ENCODE measurements at regions not wholly inside any gene's neighbourhood (a gene's known extent, or its start where the extent isn't known, plus 50 kb on each side); places are given as distances from the start of the nearest gene placed in this dataset.

DNA sequence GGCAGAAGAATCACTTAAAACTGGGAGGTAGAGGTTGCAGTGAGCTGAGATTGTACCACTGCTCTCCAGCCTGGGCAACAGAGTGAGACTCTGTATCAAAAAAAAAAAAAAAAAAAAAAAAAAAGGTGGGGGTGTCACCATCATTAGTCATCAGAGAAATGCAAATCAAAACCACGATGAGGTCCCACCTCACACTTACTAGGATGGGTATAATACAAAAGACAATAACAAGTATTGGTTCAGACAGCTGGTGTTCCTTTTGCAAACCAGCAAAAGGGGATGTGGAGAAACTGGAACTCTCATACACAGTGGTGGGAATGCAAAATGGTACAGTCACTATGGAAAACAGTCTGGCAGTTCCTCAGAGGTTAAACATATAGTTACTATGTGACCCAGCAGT lies 78.7 kb upstream of the TSC22D2 start:
- intact Hi-C loops (cut with DNase I) = no loop called here
- WGBS = 95% methylated on average over 1 of the region's 1 CpG
- DNase-seq (ENCODE audit: low spot score) = no peak
- Histone ChIP-seq H3K27ac (no peak overlapping the region), H3K4me1 (replicated peaks) (no peaks in the 10 kb centered on the region), H3K4me3 (no peak overlapping the region), H3K36me3 (no peaks in the 10 kb centered on the region), H3K9me3 (no peaks in the 10 kb centered on the region), H3K27me3 (replicated peaks; ENCODE audit: insufficient read depth) (no peaks in the 10 kb centered on the region)
- TF ChIP-seq, protein P1, sequence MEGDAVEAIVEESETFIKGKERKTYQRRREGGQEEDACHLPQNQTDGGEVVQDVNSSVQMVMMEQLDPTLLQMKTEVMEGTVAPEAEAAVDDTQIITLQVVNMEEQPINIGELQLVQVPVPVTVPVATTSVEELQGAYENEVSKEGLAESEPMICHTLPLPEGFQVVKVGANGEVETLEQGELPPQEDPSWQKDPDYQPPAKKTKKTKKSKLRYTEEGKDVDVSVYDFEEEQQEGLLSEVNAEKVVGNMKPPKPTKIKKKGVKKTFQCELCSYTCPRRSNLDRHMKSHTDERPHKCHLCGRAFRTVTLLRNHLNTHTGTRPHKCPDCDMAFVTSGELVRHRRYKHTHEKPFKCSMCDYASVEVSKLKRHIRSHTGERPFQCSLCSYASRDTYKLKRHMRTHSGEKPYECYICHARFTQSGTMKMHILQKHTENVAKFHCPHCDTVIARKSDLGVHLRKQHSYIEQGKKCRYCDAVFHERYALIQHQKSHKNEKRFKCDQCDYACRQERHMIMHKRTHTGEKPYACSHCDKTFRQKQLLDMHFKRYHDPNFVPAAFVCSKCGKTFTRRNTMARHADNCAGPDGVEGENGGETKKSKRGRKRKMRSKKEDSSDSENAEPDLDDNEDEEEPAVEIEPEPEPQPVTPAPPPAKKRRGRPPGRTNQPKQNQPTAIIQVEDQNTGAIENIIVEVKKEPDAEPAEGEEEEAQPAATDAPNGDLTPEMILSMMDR (IDR thresholded peaks at IDR 0.05) = no peak
- no peak for TF ChIP-seq POLR2AphosphoS5 (IDR thresholded peaks at IDR 0.05)

DNA sequence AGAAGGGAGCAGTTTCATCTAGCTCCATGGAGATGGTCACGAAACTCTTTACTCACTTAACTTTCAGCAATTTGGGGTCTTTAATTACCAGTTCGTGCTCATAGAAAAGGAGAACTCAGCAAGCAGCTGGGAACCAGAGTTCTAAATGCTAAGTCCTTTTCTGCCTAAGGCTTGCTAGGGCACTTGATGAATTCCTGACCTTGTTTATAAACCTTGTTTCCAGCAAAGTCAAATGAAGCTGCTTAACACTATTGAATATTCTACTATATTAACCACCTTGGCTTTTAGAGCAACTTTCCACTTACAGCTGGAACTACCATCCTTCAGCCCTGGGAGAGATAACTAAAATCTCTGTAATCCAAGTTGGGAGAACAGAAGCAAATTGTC lies 79.5 kb upstream of the TSC22D2 start:
- no peak for DNase-seq (ENCODE audit: low spot score)
- intact Hi-C loops (cut with DNase I) = no loop called here
- no peaks in the 10 kb centered on the region for H3K27me3 ChIP-seq (replicated peaks; ENCODE audit: insufficient read depth)
- WGBS = 94% methylated on average over 2 of the region's 2 CpGs
- no peak for TF ChIP-seq POLR2A (IDR thresholded peaks at IDR 0.05)
- no peak for TF ChIP-seq POLR2AphosphoS5 (IDR thresholded peaks at IDR 0.05)
- TF ChIP-seq, protein P1 (IDR thresholded peaks at IDR 0.05) = no peak
- no peak overlapping the region for H3K27ac ChIP-seq
- no peaks in the 10 kb centered on the region for H3K4me1 ChIP-seq (replicated peaks)
- no peaks in the 10 kb centered on the region for H3K9me3 ChIP-seq
- no peak overlapping the region for H3K4me3 ChIP-seq
- H3K36me3 ChIP-seq = no peaks in the 10 kb centered on the region

DNA sequence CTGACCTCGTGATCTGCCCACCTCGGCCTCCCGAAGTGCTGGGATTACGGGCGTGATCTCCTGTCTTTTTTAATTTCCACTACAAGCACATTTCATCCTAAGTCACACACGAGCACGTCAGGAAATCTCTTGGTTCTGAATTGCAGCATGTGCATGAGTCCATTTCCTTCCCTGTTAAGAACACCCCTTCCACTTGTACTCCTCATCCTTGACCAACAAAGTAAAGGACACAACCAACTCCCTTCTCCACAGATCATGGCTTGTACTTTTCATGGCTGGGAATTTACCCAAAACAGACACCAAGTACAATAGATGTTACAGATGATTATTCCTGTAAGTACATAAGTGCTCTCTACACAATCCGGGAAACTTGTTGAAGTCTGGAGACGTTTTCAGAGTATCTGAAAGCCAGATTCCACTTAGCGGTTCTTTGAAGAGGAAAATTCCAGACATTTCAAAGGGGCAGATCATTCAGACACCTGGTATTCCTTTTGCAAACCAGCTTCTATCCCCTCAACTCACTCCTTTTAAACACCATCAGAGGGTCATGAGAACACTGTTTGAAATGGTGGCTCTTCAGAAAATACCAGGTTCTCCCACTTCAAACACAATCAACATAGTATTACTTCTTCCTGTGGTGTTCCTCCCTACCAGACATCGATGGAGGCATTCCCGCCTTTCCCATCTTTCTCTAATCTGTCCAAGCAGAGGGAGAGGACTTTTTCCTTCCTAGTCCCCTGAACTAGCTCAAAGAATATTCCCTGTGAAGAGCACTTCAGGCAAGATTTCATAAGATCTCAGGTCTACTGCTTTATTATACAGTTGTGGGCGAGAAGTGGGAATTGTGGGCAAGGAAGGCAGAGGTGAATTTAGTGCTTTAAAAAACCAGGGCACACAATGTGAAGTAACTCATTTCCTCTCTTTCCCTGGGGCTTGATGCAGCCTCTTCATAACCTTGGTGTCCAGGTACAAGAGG lies 80.1 kb upstream of the TSC22D2 start:
- TF ChIP-seq POLR2A (IDR thresholded peaks at IDR 0.05) (no peak), POLR2AphosphoS5 (IDR thresholded peaks at IDR 0.05) (no peak)
- TF ChIP-seq, protein P1 (IDR thresholded peaks at IDR 0.05) = no peak
- 85% methylated on average over 13 of the region's 13 CpGs for whole genome bisulfite sequencing
- Histone ChIP-seq H3K27me3 (replicated peaks; ENCODE audit: insufficient read depth) (no peaks in the 10 kb centered on the region), H3K9me3 (no peaks in the 10 kb centered on the region), H3K4me1 (replicated peaks) (no peaks in the 10 kb centered on the region), H3K27ac (no peak overlapping the region), H3K4me3 (no peak overlapping the region), H3K36me3 (no peaks in the 10 kb centered on the region)
- intact Hi-C loops (cut with DNase I) = no loop called here
- no peak for DNase-seq (ENCODE audit: low spot score)

DNA sequence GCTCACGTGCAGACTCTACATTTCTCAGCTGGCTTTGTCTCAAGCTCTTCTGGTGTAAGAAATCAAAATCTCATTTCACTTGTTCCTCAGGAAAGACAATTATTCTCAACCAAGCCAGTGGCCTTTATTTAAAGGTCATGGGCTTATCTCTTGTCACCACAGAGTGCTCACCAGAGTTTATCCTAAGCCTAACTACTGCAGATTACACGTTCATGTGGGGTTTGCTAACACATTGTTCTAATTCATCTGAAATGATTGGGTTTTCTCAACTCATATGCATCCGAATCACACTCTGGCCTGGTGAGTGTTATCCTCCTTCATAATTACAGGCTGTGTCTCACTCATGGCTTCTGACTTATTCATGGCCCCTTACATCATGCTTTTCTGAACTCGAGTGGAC lies 83.3 kb upstream of the TSC22D2 start:
- no peak overlapping the region for H3K4me3 ChIP-seq
- H3K27ac ChIP-seq = no peak overlapping the region
- intact Hi-C loops (cut with DNase I) = no loop called here

More for the DNA sequence above, 83.3 kb upstream of the TSC22D2 start:
- 85% methylated on average over 4 of the region's 4 CpGs for WGBS
- H3K27me3 ChIP-seq (replicated peaks; ENCODE audit: insufficient read depth) = no peaks in the 10 kb centered on the region
- H3K9me3 ChIP-seq = no peaks in the 10 kb centered on the region
- no peaks in the 10 kb centered on the region for H3K36me3 ChIP-seq
- TF ChIP-seq, protein P1 (IDR thresholded peaks at IDR 0.05) = no peak
- no peak for TF ChIP-seq POLR2AphosphoS5 (IDR thresholded peaks at IDR 0.05)
- no peak for TF ChIP-seq POLR2A (IDR thresholded peaks at IDR 0.05)
- DNase-seq (ENCODE audit: low spot score) = no peak
- no peaks in the 10 kb centered on the region for H3K4me1 ChIP-seq (replicated peaks)
